PC-3 (cell line): ENCODE measurements at regions not wholly inside any gene's neighbourhood (a gene's known extent, or its start where the extent isn't known, plus 50 kb on each side); places are given as distances from the start of the nearest gene placed in this dataset.

Experiments
- ATAC-seq: fragments of 200-7000 bp; cut with Tn5 transposase; 2 replicates; pipeline ENCODE4 v1.9.1; 2020; ENCODE audit warnings: mild to moderate bottlenecking, moderate library complexity
- BruUV-seq: library from RNA; stranded (reverse); fragments of 400-500 nt; replicated peaks from 2 replicates; lab custom pipeline; 2021; lab: Mats Ljungman, UMichigan
- CTCF ChIA-PET: fragments of 300-600 bp; sonication (Branson Sonifier 250); formaldehyde crosslinking; loops from one replicate; lab custom pipeline; 2022; ENCODE audit warnings: antibody characterized with exemption; lab: Charles Lee
- POLR2A ChIA-PET: fragments of 300-600 bp; sonication (Branson Sonifier 250); formaldehyde crosslinking; loops from one replicate; lab custom pipeline; 2022; ENCODE audit warnings: antibody characterized with exemption; ENCODE audit not compliant: unreplicated experiment; lab: Charles Lee
- DNase-seq: peaks from one replicate; pipeline ENCODE4 v3.0.0-alpha.2; 2015
- H2AFZ ChIP-seq: fragments of 300-600 bp; sonication (generic); 2 replicates; pipeline ENCODE4 v1.6.0; 2016; ENCODE audit warnings: antibody characterized with exemption, low read length
- H3F3A ChIP-seq: fragments of 300-600 bp; sonication (generic); one replicate; pipeline ENCODE4 v1.6.0; 2017; ENCODE audit warnings: antibody characterized with exemption, low read length, control low read depth, mild to moderate bottlenecking; ENCODE audit not compliant: unreplicated experiment
- H3K27ac ChIP-seq: fragments of 300-600 bp; sonication (generic); 2 replicates; pipeline ENCODE4 v1.5.1; 2016; ENCODE audit warnings: mild to moderate bottlenecking, low read length
- H3K27me3 ChIP-seq: fragments of 300-600 bp; sonication (generic); 2 replicates; pipeline ENCODE4 v1.6.1; 2016; ENCODE audit warnings: low read length, mixed read lengths
- H3K36me3 ChIP-seq: fragments of 300-600 bp; sonication (generic); 2 replicates; pipeline ENCODE4 v1.6.1; 2016; ENCODE audit warnings: low read depth, mixed run types, low read length, mixed read lengths
- H3K4me1 ChIP-seq: fragments of 300-600 bp; sonication (generic); 2 replicates; pipeline ENCODE4 v1.5.1; 2016; ENCODE audit warnings: low read length; ENCODE audit not compliant: insufficient read depth
- H3K4me2 ChIP-seq: fragments of 300-600 bp; sonication (generic); 2 replicates; pipeline ENCODE4 v1.6.0; 2016; ENCODE audit warnings: low read length
- H3K4me3 ChIP-seq: fragments of 300-600 bp; sonication (generic); 2 replicates; pipeline ENCODE4 v1.5.1; 2016; ENCODE audit warnings: mild to moderate bottlenecking, low read length, mixed read lengths
- H3K79me2 ChIP-seq: fragments of 300-600 bp; sonication (generic); 2 replicates; pipeline ENCODE4 v1.6.1; 2017; ENCODE audit warnings: low read length, mixed read lengths
- H3K9ac ChIP-seq: fragments of 300-600 bp; sonication (generic); 2 replicates; pipeline ENCODE4 v1.6.0; 2016; ENCODE audit warnings: mild to moderate bottlenecking, low read length
- H3K9me2 ChIP-seq: fragments of 300-600 bp; sonication (generic); replicated peaks from 2 replicates; pipeline ENCODE4 v1.6.1; 2016; ENCODE audit warnings: mixed run types, low read length, mixed read lengths
- H3K9me3 ChIP-seq: fragments of 300-600 bp; sonication (generic); 2 replicates; pipeline ENCODE4 v1.6.1; 2016; ENCODE audit warnings: low read length, mixed read lengths
- H4K20me1 ChIP-seq: fragments of 300-600 bp; sonication (generic); 2 replicates; pipeline ENCODE4 v1.6.1; 2016; ENCODE audit warnings: low read length, mixed read lengths
- CTCF ChIP-seq: fragments of 300-600 bp; sonication (generic); conservative IDR thresholded peaks from 2 replicates; pipeline ENCODE4 v1.5.1; 2017; ENCODE audit warnings: antibody characterized with exemption, low read depth, mild to moderate bottlenecking, low read length
- EZH2 ChIP-seq: fragments of 300-600 bp; sonication (generic); IDR thresholded peaks from one replicate; pipeline ENCODE4 v1.6.1; 2017; ENCODE audit warnings: antibody characterized with exemption, mild to moderate bottlenecking, low read length; ENCODE audit not compliant: unreplicated experiment
- EZH2phosphoT487 ChIP-seq: fragments of 300-600 bp; sonication (generic); IDR thresholded peaks from 2 replicates; pipeline ENCODE4 v1.6.1; 2018; ENCODE audit warnings: mild to moderate bottlenecking, antibody characterized with exemption, low read length, borderline replicate concordance
- intact Hi-C: fragments of 100-400 bp; cut with micrococcal nuclease; formaldehyde crosslinking; loops from 2 replicates; pipeline ENCODE4 v1.9.0; 2023

GRCh38 chr4:4749137-4749536, 110.3 kb upstream of the MSX1 start:
- H3K9ac ChIP-seq: no peak overlapping the region
- intact Hi-C loops: no loop called here
- no peak overlapping the region for H3K27ac ChIP-seq
- no peaks in the 10 kb centered on the region for H3K27me3 ChIP-seq
- TF ChIP-seq CTCF (no peak), EZH2phosphoT487 (no peak), EZH2 (no peak)
- DNase-seq (no peak), ATAC-seq (no peak)
- peaks cover 10% of the 10 kb centered on the region for H3K4me1 ChIP-seq
- H3K36me3 ChIP-seq: no peaks in the 10 kb centered on the region
- no peak overlapping the region for H3K4me2 ChIP-seq
- H3K4me3 ChIP-seq: no peak overlapping the region
- BruUV-seq: no TSS peak
- POLR2A ChIA-PET: no interaction called here
- no peaks in the 10 kb centered on the region for H4K20me1 ChIP-seq
- no peaks in the 10 kb centered on the region for H3F3A ChIP-seq
- CTCF ChIA-PET: no interaction called here
- no peaks in the 10 kb centered on the region for H3K79me2 ChIP-seq
- no peak overlapping the region for H2AFZ ChIP-seq
- no peaks in the 10 kb centered on the region for H3K9me2 ChIP-seq
- H3K9me3 ChIP-seq: no peaks in the 10 kb centered on the region

GRCh38 chr4:4746444-4746843, 113.0 kb upstream of the MSX1 start:
- no peak for TF ChIP-seq EZH2
- TF ChIP-seq EZH2phosphoT487: no peak
- TF ChIP-seq CTCF: no peak
- ChIA-PET CTCF (no interaction called here), POLR2A (no interaction called here)
- Histone ChIP-seq H3K27ac (no peak overlapping the region), H3K36me3 (no peaks in the 10 kb centered on the region), H3K9ac (no peak overlapping the region), H3K4me3 (no peak overlapping the region), H2AFZ (no peak overlapping the region), H3K4me1 (no peaks in the 10 kb centered on the region), H3K79me2 (no peaks in the 10 kb centered on the region), H4K20me1 (no peaks in the 10 kb centered on the region), H3K9me2 (no peaks in the 10 kb centered on the region), H3K4me2 (no peak overlapping the region), H3F3A (no peaks in the 10 kb centered on the region), H3K27me3 (no peaks in the 10 kb centered on the region), H3K9me3 (no peaks in the 10 kb centered on the region)
- intact Hi-C loops: no loop called here
- ATAC-seq (no peak), DNase-seq (no peak)
- BruUV-seq: no TSS peak

- intact Hi-C loops: no loop called here
- ATAC-seq (no peak), DNase-seq (no peak)
- ChIA-PET CTCF (no interaction called here), POLR2A (no interaction called here)
- Histone ChIP-seq H3F3A (no peaks in the 10 kb centered on the region), H3K79me2 (no peaks in the 10 kb centered on the region), H3K4me2 (no peak overlapping the region), H2AFZ (no peak overlapping the region), H3K9me2 (no peaks in the 10 kb centered on the region), H3K4me3 (no peak overlapping the region), H3K9me3 (no peaks in the 10 kb centered on the region), H3K27ac (no peak overlapping the region), H3K27me3 (no peaks in the 10 kb centered on the region), H4K20me1 (no peaks in the 10 kb centered on the region), H3K4me1 (no peaks in the 10 kb centered on the region), H3K36me3 (no peaks in the 10 kb centered on the region), H3K9ac (no peak overlapping the region)
- BruUV-seq: no TSS peak
- no peak for TF ChIP-seq EZH2
- no peak for TF ChIP-seq EZH2phosphoT487
- no peak for TF ChIP-seq CTCF
These were observed 119.4 kb upstream of the MSX1 start for GRCh38 chr4:4740071-4740470.
